NCI-H226 (cell line): ENCODE measurements at regions not wholly inside any gene's neighbourhood (a gene's known extent, or its start where the extent isn't known, plus 50 kb on each side); places are given as distances from the start of the nearest gene placed in this dataset.
"Not testable (repeated sequence)": the region's sequence is repeated elsewhere in the genome, so short reads cannot be mapped to it uniquely, and the experiment has no call there.

ENCODE experiments used
- DNase-seq: peaks from one replicate; pipeline ENCODE4 v3.0.0-alpha.2; 2015

GRCh38 chrY:7796128-7796527 lies 884.6 kb upstream of the AMELY start:
- no peak for DNase-seq

GRCh38 chrY:7794441-7794840 lies 882.9 kb upstream of the AMELY start:
- DNase-seq, result peak; percentile 39

GRCh38 chrY:7793989-7794388 lies 882.4 kb upstream of the AMELY start:
- DNase-seq, result no peak

- DNase-seq, result no peak
Observed at GRCh38 chrY:7792431-7792830, 880.9 kb upstream of the AMELY start.

GRCh38 chrY:7781501-7781900 lies 869.9 kb upstream of the AMELY start:
- no peak for DNase-seq

- DNase-seq, result not testable (repeated sequence)
Observed at GRCh38 chrY:7775436-7775835, 863.9 kb upstream of the AMELY start.

- DNase-seq, result no peak
Observed at GRCh38 chrY:7771771-7772170, 860.2 kb upstream of the AMELY start.

GRCh38 chrY:7769790-7770375 lies 858.3 kb upstream of the AMELY start:
- DNase-seq, result peak; percentile 80

GRCh38 chrY:7768901-7769300 lies 857.3 kb upstream of the AMELY start:
- DNase-seq, result no peak

GRCh38 chrY:7753711-7754110 lies 842.2 kb upstream of the AMELY start:
- no peak for DNase-seq

GRCh38 chrY:7746781-7747180 lies 835.2 kb upstream of the AMELY start:
- DNase-seq, result no peak

- no peak for DNase-seq
Observed at GRCh38 chrY:7745581-7745901, 834.0 kb upstream of the AMELY start.

- DNase-seq, result no peak
Observed at GRCh38 chrY:7744691-7745580, 833.4 kb upstream of the AMELY start.

- DNase-seq, result no peak
Observed at GRCh38 chrY:7736847-7737365, 825.4 kb upstream of the AMELY start.

- no peak for DNase-seq
Observed at GRCh38 chrY:7731651-7732050, 820.1 kb upstream of the AMELY start.

- no peak for DNase-seq
Observed at GRCh38 chrY:7730664-7731063, 819.1 kb upstream of the AMELY start.

GRCh38 chrY:7730071-7730470 lies 818.5 kb upstream of the AMELY start:
- DNase-seq, result no peak

GRCh38 chrY:7729318-7730011 lies 817.9 kb upstream of the AMELY start:
- DNase-seq, result peak; percentile 42

GRCh38 chrY:7728935-7729317 lies 817.4 kb upstream of the AMELY start:
- peak; percentile 35 for DNase-seq

GRCh38 chrY:7725791-7726460 lies 814.4 kb upstream of the AMELY start:
- DNase-seq, result no peak

- no peak for DNase-seq
Observed at GRCh38 chrY:7723991-7724632, 812.6 kb upstream of the AMELY start.

- no peak for DNase-seq
Observed at GRCh38 chrY:7723127-7723526, 811.6 kb upstream of the AMELY start.

- DNase-seq, result no peak
Observed at GRCh38 chrY:7722566-7722965, 811.0 kb upstream of the AMELY start.
